OCI-LY7 (cell line): ENCODE measurements at regions not wholly inside any gene's neighbourhood (a gene's known extent, or its start where the extent isn't known, plus 50 kb on each side); places are given as distances from the start of the nearest gene placed in this dataset.

ENCODE experiments used
- CTCF ChIP-seq: fragments of 200-600 bp; sonication (generic); conservative IDR thresholded peaks from 2 replicates; pipeline ENCODE4 v1.5.1; 2014; ENCODE audit warnings: mild to moderate bottlenecking, antibody characterized with exemption, low read length, moderate library complexity, mixed read lengths
- EZH2phosphoT487 ChIP-seq: fragments of 200-600 bp; sonication (generic); IDR thresholded peaks from 2 replicates; pipeline ENCODE4 v1.6.1; 2018; ENCODE audit warnings: low read depth, borderline replicate concordance, mild to moderate bottlenecking, mixed run types, antibody characterized with exemption, low read length, moderate library complexity, mixed read lengths

- TF ChIP-seq CTCF (no peak), EZH2phosphoT487 (no peak)
Observed at GRCh38 chr7:86282014-86282682, 361.6 kb upstream of the GRM3 start.
